ENCODE measurements at regions not wholly inside any gene's neighbourhood (a gene's known extent, or its start where the extent isn't known, plus 50 kb on each side); places are given as distances from the start of the nearest gene placed in this dataset.
A peak's percentile ranks its signal among the peaks of the same experiment; 100 is the strongest.

- no peak for DNase-seq (ENCODE audit: low spot score)
Observed at GRCh38 chr6:21965016-21965415, 331.8 kb downstream of the PRL start.

- no peak for DNase-seq (ENCODE audit: low spot score)
Observed at GRCh38 chr6:21965953-21966539, 330.8 kb downstream of the PRL start.

- no peak for DNase-seq (ENCODE audit: low spot score)
Observed at GRCh38 chr6:21967056-21967974, 329.5 kb downstream of the PRL start.

DNA sequence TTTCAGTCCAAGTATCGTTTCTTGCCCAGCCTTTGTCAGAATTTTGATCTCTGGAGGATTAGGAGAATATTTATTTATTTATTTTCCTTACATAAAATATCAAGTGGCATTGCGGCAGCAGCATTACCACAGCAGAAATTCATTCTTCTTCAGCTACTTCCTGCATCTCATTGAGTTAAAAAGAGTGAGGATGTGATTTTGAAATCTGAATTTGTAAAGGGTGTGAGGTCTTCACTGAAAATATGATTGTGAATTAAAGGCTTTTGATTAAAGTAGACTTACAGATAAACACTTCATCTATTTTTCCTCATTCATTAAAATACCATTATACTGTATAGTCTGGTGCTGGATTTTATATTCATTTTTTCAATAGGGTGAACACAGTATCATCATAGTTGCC is 328.4 kb downstream of the PRL start:
- no peak for DNase-seq (ENCODE audit: low spot score)

GRCh38 chr6:21969192-21969591 is 327.6 kb downstream of the PRL start:
- no peak for DNase-seq (ENCODE audit: low spot score)

DNA sequence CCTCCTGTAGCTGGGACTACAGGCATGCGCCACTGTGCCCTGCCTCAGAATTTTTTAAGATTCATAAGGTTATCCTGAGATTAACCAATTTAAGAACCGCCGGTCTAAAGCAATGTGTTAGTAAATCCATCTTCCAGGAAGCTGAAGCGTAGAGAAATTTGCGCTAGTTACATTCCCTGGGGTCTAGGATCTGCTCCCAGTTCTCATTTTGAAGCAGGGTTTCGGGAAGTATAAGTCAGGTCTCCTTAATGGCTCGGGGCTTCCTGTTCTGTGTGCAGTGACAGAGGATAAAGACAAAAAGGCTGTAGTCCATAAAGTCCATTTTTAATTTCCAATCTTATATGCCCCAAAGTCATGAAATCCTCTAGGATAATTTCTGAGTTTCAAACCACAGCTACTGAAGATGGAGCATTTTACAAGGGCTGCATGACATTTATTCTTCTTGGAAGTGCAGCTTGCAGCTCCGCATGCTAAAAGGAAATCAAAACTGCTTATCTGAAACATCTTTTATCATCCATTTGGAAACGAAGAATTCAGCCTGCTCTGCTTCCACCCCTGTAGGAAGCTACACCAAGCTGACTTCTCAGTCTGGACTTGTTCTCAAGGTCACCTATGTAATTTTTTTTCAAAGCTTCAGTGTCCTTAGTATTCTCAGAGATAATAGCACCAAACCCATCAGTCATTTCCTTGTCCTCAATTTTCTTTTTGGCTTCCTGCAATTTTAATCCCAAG is 326.1 kb downstream of the PRL start:
- DNase-seq (ENCODE audit: low spot score) = no peak

- DNase-seq (ENCODE audit: low spot score) = no peak
Observed at GRCh38 chr6:21971541-21971940, 325.3 kb downstream of the PRL start.

- DNase-seq (ENCODE audit: low spot score) = no peak
Observed at GRCh38 chr6:21972516-21972915, 324.3 kb downstream of the PRL start.

DNA sequence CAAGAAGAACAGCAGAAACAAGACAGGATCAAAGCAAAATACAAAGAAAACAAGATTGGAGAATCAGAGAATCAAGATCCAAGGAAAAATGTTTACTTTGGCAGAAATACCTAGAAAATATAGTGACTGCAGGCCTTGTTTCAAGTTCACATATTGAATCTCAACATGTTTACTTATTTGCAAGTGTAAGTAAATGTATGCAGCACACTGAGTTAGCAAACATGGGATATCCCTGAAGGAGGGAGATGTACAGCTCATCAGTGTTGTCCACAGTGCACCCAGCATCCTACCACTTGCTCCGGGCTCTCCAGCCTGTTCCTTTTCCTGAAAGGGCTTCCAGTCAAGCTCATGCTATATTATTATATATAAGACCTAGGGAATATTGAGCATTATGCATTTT is 319.5 kb downstream of the PRL start:
- no peak for DNase-seq (ENCODE audit: low spot score)

GRCh38 chr6:21981235-21981833 is 315.5 kb downstream of the PRL start:
- DNase-seq (ENCODE audit: low spot score) = no peak

GRCh38 chr6:21984135-21984534 is 312.7 kb downstream of the PRL start:
- DNase-seq (ENCODE audit: low spot score) = peak; percentile 12

GRCh38 chr6:21984561-21984960 is 312.3 kb downstream of the PRL start:
- no peak for DNase-seq (ENCODE audit: low spot score)

DNA sequence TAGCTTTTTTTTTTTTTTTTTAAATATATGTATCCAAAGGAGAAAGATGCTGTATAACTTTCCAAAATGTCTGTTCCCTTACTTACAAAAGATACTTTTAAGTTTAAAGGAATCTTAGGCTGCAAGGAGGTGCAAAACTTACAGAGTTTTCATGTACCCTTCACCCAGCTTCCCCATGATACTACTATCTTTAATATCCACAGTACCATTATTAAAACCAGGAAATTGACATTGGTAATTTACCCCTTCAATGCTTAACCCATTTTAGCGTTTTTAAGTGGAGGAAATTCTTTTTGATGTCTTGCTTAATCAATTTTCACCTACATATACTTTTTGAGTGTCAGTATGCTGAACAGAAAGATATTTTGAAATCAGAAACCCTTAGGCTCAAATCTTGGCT is 310.9 kb downstream of the PRL start:
- no peak for DNase-seq (ENCODE audit: low spot score)

- DNase-seq (ENCODE audit: low spot score) = no peak
Observed at GRCh38 chr6:21986703-21987102, 310.1 kb downstream of the PRL start.

DNA sequence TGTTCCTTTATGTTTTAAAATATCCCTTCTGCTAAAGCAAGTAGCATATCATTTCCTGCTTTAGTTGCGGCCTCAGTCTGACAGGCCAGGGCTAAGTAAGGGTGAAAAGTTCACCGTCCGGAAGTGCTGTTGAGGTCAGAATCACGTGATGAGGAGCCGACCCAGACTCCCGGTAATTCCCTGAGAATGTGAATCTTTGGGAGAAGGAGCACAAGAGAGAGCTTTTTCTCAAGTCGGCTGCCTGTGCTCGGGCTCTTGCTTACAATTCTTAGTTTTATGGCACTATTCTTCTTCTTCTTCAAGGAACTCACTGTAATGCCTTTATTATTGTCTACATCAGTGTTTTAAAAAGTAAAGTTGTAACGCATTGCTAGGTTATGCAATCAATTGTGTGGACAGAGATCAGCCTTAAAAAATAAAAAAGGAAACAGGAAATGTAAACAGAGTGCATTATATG is 309.3 kb downstream of the PRL start:
- DNase-seq (ENCODE audit: low spot score) = peak; percentile 98

- no peak for DNase-seq (ENCODE audit: low spot score)
Observed at GRCh38 chr6:21990577-21990976, 306.3 kb downstream of the PRL start.

DNA sequence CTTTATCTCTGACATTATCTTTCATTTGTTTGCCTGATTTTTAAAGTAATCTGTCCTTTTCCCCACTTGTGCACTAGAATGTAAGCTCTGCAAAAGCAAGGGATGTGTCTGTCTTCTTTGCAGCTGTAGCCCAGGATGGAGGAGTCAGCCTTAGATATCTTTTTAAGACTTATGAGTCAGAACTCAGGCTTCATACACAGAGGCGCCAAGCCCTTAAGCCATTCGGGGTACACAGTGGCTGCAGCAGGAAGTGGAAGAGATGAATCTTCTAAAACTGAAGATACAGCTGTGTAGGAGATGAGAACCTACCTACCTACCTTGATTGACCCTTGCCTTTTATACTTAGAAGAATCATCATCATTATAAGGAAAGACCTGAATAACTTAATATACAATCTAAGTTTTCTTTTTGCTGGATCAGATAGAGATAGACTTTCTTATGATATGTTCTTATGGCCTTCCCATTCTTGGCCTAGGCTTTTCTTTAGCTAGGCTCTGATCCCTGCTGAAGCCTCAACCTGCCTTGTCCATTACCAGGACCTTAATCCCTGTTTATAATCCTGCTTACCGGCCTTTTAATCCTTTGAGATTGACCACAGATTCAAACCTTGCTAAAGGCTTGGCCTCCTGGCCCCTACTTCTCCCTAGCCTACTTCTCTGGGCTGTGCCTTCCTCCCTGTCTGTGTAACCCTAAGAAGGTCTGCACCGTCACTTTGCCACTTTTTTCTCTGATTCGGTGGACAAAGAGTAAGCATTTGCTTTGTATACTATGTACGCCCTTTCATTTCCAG is 304.5 kb downstream of the PRL start:
- peak; percentile 16 for DNase-seq (ENCODE audit: low spot score)

DNA sequence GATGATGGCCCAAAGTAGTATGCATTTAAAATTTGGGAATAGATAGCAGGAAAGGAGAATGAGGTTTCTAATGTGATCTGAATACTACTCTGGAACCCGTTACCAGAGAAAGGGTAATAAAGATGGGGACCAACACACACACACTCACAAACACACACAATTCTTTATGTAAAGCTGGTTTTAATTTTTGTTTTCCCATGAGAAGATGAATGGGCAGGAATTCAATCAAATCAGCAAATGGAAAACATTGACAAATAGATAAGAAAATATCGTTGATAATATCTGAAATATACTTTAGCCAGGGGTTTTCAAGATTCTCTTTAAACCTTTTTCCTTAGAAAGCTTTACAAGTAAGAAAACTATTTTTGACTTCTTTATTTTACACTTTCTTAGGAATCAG is 303.0 kb downstream of the PRL start:
- no peak for DNase-seq (ENCODE audit: low spot score)

GRCh38 chr6:21994821-21995220 is 302.0 kb downstream of the PRL start:
- DNase-seq (ENCODE audit: low spot score) = peak; percentile 15

DNA sequence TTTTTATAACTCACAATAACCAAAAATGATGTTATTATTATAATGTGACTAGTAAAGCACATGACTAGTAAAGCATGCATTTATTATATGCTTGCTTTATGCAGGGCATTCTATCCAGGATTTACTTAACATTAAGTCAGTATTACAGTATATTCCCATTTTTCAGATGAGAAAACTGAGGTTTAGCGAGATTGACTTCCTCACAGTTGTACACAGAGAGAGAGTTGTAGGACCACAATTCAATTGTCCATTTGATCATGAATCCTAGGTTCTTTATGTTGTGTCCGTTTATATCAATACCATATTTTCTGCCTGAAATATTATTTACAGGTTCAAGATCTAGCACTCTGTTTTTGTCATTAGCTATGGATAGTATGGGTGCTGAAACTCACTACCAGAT is 301.5 kb downstream of the PRL start:
- DNase-seq (ENCODE audit: low spot score) = no peak

DNA sequence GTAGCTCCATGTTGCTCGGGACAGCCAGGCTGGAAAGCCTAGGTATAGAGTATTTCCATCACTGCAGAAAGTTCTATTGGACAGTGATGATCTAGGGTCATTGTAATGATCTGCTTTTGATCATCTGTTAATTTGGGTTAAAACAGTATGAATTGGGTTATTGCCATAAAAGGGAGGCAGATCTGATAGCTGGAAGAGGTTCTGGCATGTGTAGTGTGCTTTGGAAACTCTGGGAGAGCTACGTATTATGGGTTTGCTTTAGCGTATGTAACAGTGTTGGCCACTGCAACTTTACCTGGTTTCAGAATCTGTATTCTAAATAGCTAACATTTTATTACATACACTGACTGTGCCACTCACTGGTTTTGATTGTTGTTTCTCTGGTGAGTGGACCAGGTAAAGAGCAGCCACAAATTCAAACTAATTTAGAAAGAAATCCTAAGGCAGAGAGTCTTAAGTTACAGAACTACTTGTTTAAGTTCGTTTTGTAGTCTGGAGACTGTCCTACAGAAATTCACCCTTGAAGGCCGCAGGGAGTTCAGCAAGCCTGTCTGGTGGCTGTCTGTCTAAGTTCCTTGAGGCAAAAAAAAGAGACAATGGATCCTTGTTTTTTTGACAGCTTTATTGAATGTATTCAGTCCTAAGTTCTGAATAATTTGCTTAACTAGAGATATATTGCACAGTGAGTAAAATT is 300.3 kb downstream of the PRL start:
- peak; percentile 60 for DNase-seq (ENCODE audit: low spot score)
